Coronary artery (tissue), 2 donors: ENCODE measurements at regions not wholly inside any gene's neighbourhood (a gene's known extent, or its start where the extent isn't known, plus 50 kb on each side); places are given as distances from the start of the nearest gene placed in this dataset.

ENCODE experiments used
- DNase-seq: peaks from one replicate; pipeline ENCODE4 v3.0.0-alpha.2; 2017; ENCODE audit warnings: low spot score
- H3K27ac ChIP-seq, 2 donors: fragments of 200-600 bp; sonication (generic); one replicate each; pipeline ENCODE4 v1.5.1; 2016 to 2019
- H3K4me3 ChIP-seq: fragments of 200-600 bp; sonication (generic); 2 replicates; pipeline ENCODE4 v1.5.1; 2016; ENCODE audit warnings: mild to moderate bottlenecking, moderate library complexity
- TF ChIP-seq, protein P1 (sequence below): fragments of 200-600 bp; sonication (generic); IDR thresholded peaks from one replicate; pipeline ENCODE4 v1.5.1; 2019; ENCODE audit warnings: antibody characterized with exemption

DNA sequence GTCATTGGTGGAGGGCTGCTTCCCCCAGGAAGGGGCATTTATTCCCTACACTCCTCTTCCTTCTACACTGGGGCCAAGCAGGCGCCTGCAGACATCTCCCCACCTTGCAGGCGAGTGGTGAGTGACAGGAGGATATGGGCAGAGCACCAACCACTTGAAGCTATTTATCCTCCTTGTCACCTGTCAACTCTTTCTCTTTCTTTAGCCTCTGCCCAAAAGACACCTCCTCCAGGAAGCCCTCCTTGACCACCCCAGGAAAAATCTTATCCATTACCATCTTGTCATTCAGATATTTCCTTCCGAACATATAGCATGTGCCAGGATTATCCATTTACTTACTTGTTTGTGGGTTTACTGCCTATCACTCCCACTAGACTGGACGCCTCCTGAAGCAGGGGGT is 362.4 kb downstream of the MN1 start:
- Histone ChIP-seq H3K4me3 (no peak overlapping the region), H3K27ac (peak overlapping the region in 1 of 2 donors; percentile 80)
- no peak for DNase-seq
- TF ChIP-seq, protein P1, sequence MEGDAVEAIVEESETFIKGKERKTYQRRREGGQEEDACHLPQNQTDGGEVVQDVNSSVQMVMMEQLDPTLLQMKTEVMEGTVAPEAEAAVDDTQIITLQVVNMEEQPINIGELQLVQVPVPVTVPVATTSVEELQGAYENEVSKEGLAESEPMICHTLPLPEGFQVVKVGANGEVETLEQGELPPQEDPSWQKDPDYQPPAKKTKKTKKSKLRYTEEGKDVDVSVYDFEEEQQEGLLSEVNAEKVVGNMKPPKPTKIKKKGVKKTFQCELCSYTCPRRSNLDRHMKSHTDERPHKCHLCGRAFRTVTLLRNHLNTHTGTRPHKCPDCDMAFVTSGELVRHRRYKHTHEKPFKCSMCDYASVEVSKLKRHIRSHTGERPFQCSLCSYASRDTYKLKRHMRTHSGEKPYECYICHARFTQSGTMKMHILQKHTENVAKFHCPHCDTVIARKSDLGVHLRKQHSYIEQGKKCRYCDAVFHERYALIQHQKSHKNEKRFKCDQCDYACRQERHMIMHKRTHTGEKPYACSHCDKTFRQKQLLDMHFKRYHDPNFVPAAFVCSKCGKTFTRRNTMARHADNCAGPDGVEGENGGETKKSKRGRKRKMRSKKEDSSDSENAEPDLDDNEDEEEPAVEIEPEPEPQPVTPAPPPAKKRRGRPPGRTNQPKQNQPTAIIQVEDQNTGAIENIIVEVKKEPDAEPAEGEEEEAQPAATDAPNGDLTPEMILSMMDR = no peak

DNA sequence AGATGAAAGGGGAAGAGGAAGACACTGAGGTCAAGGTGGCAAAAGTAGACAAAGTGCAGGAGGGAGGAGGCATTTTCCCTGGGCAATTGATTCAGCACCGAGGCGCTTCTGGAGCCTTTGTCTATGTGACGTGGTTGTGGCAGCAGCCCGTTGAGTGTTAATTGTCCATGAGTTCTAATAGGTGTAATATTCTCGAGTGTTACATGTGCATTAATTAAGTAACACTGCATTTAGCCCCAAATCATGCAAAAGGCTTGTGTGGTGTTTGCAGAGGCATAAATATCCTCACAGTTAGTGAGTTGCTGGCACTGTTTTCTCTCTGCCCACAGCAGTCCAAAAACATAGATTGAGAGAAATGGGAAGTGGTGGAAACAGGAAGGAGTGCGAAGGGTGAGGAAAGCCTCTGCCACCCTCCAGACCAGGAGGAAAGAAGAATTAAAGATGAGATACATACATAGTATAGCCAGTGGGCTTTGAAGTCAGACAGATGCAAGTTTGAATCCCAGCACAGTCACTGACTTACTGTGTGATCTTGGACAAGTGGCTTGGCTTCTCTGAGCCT is 361.2 kb downstream of the MN1 start:
- no peak for DNase-seq
- Histone ChIP-seq H3K4me3 (no peak overlapping the region), H3K27ac (no peak overlapping the region)
- TF ChIP-seq, protein P1 = no peak

DNA sequence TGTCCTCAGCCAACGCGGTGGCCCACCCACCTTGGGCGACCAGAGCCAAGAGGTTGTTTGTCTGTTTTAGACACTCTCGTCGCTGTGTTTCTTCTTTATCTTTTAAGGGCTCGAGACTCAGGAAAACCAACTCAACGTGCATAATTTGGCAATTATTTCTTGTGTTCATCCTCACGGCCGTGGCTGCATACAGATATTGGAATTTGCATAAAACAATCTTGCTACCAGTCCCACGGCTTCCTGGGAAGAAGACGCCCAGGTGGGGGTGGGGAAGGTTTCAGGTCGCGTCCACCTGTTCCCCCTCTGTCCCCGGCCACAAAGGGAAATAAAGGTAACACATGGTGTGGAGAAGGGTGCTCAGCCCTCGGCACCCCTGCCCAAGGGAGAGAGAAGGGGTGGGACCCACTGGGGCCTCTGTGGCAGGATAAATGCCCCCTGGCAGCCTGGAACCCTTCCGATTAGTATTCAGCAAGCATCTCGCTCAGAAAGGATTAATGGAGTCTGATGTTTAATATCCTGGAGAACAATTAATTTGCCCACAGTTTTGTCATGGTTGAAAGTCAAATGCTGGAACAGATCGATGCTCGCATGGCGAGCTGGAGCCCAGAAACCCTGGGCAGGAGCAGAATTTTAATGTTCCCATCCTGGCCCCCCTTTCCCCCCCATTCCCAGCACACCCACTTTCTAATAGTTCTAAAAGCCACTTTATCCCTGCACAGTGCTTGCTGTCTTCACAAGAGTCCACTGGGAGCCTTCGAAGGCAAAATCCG is 359.7 kb downstream of the MN1 start:
- no peak overlapping the region for H3K27ac ChIP-seq
- TF ChIP-seq, protein P1 = no peak
- no peak for DNase-seq
- no peak overlapping the region for H3K4me3 ChIP-seq

DNA sequence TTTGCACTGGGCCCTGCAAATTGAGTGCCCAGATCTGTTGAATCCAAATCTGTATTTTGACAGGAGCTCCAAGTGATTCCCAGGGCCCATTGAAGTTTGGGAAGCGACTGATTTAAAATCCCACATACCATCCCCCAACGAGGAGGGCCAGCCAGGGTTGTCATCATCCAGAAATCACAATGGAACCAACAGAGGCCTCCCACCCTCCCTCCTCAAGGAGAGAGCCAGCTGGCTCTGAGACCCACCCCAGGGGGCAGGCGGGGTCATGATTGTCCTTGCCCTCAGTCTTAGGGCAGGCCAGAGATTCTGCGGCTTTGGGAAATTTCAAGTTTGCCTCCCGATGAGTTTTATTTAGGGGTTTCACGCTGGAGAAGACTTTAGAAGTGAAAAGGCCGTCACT is 358.2 kb downstream of the MN1 start:
- H3K4me3 ChIP-seq = no peak overlapping the region
- DNase-seq = no peak
- no peak overlapping the region for H3K27ac ChIP-seq
- TF ChIP-seq, protein P1 = no peak

DNA sequence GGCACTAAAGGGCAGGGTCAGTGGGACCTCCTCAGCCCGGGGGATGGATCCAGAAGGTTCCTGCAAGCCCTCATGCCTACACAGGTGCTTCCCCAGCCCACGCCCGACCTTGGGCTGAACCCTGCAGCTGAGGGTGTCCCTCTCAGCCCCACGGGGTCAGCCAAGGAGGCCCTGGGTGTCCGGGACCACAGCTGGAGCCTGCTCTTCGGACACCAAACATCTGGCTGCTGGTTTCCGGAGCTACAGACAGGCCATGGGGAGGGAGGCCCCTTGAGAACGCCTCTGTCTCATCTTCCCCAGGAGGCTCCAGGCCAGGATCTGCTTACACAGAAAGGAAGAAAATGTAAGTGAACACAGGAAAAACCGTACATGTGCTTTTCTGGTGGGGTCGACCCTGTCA is 355.7 kb downstream of the MN1 start:
- DNase-seq = no peak
- no peak overlapping the region for H3K27ac ChIP-seq
- H3K4me3 ChIP-seq = no peak overlapping the region
- TF ChIP-seq, protein P1 = no peak

DNA sequence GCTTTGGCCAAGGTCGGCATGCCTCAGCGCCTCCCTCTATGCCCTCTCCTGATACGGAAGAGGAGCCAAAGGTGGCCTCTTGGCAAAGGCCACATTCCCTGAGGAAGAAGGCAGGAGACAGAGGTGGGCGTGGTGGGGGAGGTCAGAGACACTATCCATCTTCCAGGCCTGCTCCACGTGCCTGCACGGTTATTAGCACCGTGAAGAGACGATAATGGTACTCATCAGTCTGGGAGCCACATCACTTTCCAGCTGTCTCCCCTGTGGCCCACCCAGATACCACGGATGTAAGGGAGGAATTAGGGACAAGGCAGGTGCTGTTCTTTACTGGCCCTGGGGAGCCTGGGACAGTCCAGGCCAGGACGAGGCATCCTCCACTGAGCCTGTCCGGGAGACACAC is 354.3 kb downstream of the MN1 start:
- TF ChIP-seq, protein P1 = no peak
- DNase-seq = no peak
- Histone ChIP-seq H3K4me3 (no peak overlapping the region), H3K27ac (no peak overlapping the region)

DNA sequence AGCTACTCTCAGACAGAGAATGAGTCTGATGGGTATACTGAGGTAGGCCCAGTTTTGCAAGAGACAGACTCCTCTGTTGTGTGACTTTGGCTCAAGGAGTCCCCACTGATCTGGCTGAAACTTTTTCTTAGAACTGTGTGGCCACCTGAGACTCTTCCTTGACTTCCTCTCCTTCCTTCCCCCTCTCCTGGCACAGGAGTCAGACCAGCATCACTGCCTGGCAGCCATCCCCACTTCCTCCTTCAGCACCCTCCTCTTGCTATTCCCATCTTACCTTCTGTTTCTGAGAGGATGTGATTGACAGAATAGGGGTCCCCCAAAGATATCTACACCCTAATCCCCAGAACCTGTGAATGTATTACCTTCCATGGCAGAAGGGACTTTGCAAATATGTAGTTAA is 351.1 kb downstream of the MN1 start:
- no peak for DNase-seq
- TF ChIP-seq, protein P1 = no peak

More for the DNA sequence above, 351.1 kb downstream of the MN1 start:
- no peak overlapping the region for H3K27ac ChIP-seq
- H3K4me3 ChIP-seq = no peak overlapping the region
